Ammon's horn (tissue), 1 donor: ENCODE measurements at regions not wholly inside any gene's neighbourhood (a gene's known extent, or its start where the extent isn't known, plus 50 kb on each side); places are given as distances from the start of the nearest gene placed in this dataset.

Experiments used
- DNase-seq: peaks from one replicate; pipeline ENCODE4 v3.0.0-alpha.2; 2016; ENCODE audit warnings: low spot score

GRCh38 chr1:216983823-216984222 is 260.6 kb upstream of the ESRRG start:
- DNase-seq, result no peak

- DNase-seq, result no peak
These were observed 238.3 kb upstream of the ESRRG start for GRCh38 chr1:216961516-216961915.

DNA sequence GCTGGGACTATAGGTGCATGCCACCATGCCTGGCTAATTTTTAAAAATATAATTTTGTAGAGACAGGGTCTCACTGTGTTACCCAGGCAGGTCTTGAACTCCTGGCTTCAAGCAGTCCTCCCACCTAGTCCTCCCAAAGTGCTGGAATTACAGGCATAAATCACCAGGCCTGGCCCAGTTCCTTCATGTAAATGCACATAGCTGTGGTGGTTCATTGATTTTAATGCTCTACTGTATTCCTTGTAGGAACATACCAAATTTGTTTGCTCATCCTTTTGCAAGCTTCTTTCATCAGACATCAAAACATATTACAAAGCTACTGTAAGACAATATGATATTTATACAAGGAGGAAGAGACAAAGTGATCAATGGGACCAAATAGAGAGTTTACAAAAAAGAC is 237.5 kb upstream of the ESRRG start:
- no peak for DNase-seq

GRCh38 chr1:216958569-216958968 is 235.3 kb upstream of the ESRRG start:
- no peak for DNase-seq

GRCh38 chr1:216953495-216953894 is 230.3 kb upstream of the ESRRG start:
- no peak for DNase-seq

DNA sequence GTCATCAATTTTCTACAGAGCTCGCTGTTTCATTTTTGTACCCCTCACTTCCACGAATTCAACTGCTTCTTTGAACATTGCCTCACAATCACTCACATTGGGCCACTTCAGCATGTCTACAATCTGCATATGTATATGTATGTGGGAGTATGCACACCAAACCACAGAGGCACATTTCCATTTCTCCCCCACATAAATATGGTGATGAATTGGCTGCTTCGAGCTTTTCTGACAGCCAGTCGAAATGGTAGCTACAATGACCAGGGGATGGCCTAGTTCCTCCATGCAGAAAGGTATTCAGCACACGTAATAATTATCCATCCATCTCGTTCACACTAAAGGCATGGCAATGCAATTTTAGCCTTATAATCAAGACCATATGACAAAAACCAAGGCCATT is 229.6 kb upstream of the ESRRG start:
- no peak for DNase-seq

GRCh38 chr1:216945538-216946080 is 222.4 kb upstream of the ESRRG start:
- peak; percentile 40 for DNase-seq

GRCh38 chr1:216944864-216945510 is 221.8 kb upstream of the ESRRG start:
- no peak for DNase-seq

GRCh38 chr1:216937491-216937890 is 214.3 kb upstream of the ESRRG start:
- DNase-seq, result no peak

DNA sequence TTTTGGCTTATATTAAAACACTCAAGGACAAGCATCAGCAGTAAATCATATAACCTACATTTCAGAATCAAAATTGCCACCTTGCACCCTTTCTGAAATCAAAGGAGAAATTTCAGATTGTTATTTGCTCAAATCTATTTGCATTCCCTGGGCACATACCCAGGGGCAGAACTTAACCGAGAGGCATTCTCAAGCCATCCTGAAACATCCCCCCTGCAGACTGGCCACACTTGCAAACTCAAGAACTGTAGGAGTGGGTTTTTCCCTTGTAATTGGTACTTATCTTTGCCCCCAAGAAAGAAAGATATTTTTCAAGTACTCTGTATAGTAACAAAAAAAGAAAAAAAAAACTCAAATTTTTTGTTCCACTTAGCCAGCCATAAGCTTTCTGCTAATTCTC is 213.6 kb upstream of the ESRRG start:
- DNase-seq, result no peak

- DNase-seq, result no peak
These were observed 212.7 kb upstream of the ESRRG start for GRCh38 chr1:216935901-216936300.

DNA sequence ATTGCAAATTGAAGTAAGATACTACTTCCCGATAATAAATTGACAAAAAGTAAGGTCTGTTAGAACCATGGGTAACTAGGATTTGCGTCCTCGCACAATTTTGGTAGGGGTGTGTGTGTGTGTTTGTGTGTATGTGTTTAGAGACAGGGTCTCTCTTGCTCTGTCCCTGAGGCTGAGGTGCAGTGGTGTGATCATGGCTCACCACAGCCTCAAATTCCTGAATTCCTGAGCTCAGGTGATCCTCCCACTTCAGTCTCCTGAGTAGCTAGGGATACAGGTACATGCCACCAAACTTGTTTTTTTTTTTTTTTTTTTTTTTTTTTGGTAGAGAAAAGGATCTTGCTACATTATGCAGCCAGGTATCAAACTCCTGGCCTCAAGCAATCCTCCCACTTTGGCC is 209.2 kb upstream of the ESRRG start:
- no peak for DNase-seq

DNA sequence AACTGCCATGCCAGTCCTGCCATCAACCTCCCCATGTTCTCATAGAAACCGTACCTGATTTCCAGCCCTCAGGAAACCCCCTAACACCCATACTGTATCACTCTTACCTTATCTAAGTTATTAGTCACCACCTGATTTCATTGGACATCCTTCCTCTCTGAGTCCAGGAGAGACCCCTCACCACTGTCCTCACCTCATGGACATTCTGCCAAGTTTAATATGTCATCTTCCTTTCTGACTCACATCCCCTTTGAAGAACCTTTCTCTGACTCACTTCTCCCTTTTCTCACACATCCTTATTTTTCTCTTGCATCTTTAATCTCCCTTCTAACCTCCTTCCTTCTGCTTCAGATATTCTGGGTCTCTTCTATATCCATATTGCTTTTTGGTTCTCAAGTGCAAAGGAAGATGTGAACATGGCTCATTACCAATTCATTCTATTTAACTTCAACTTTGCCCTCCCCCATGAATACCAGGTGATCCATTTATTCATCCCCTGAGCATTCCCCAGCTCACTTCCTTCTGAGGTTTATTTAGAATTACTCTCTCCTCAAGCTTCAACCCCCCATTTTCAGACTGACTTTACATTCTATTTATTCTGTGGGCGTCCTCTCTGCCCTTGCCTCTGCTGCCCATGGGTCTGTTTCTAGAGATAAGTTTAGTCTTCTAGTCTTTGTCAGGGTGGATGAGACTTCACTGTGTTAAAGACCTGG is 206.8 kb upstream of the ESRRG start:
- no peak for DNase-seq

DNA sequence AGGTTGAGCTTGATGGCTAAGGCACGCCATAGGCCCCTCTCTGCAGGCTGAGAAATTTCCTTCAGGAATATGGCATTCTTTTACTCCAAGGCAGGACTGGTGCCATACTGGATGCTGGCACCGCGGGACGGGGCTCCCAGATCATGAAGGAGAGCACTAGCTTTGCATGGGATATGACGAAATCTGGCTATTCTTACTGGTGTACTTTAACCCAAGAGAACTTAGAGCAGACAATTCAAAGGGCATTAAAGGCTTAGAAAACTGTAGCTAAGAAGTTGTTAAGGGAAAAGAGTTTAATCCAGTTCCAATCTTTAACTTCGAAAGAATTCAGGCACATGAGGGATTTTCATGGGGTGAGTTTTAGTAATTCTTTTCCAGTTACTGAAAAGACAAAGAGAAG is 204.4 kb upstream of the ESRRG start:
- DNase-seq, result no peak

DNA sequence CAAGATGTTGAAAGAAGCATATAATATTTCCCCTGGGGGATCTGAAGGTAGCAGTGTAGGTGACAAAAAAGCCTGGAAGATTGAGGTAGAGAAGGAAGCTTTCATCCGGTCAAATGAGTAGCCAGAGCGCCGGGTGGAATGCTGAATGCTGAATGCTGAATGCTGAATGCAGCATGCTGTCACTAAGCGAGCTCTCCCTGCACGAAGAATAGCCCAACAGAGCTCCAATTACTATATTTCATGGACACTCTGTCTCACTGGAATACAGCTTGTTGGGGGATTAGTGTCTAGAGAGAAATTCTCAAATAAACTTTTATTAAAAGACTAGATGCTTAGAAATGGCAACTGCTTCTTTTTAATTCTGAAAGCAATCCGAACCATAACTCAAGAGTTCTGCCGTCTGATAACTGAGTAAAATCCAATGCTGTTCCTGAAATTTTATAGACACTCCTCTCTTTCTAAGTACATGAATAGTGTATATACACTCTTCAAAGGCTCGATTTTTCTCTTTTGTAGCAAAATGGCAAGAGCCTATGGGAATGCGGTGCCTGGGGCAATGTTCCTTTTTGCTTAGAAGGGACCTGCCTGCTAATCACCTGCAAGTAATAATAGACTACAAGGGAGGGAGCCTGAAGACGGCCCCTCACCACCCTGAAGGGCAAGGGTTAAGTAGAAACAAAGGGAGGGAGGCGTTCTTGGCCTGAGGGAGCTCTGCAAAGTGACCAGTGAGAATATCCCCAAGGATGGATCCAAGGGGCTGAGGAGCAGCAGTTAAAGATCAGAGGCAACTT is 203.7 kb upstream of the ESRRG start:
- peak; percentile 48 for DNase-seq

DNA sequence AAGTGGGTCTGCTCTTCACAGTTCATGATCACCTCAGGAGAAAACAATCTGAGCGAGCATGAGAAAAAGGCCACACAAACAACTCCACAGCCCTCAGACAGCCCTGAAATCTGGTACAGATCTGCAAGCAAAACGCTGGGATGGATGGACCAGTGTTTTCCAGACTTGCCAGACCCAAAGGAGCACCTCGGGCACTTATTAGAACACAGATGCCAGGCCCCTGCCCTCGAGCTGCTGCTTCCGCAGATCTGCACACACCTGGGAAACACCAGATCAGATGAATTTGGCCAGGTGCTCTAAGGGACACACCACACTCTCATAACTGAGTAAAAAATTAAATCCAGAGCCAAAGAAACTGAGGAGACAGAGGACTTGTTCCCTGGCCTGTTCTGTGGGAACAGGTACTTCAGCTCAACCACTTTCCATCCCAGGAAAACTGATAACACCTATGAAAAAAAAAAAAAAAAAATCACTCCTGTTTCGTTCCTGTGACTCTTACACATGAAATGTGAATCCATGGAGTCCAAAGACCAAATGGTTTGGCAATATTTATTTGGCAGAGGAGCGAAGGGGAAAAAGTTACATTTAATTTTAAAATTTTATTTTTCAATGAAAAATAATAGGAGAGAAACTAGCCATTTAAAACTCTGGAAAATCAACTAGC is 202.9 kb upstream of the ESRRG start:
- DNase-seq, result no peak

DNA sequence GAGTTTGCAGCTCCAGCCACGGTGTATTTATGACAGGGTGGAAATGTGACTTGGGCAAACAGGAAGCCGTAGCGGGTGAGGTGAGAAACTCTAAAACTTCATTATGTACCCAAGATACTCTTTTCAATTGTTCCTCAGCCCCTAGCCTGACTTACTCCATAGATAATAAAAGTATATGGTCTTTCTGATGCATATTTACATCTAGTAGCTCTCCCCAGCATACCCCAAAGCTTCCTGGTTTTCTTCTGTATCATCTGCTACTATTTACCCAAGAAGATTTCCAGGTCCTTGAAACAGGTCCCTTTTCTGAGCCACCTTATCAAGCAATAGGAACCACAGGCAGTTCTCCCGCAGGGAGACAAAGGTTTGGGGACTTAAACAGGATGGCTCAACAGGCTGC is 201.5 kb upstream of the ESRRG start:
- DNase-seq, result no peak

DNA sequence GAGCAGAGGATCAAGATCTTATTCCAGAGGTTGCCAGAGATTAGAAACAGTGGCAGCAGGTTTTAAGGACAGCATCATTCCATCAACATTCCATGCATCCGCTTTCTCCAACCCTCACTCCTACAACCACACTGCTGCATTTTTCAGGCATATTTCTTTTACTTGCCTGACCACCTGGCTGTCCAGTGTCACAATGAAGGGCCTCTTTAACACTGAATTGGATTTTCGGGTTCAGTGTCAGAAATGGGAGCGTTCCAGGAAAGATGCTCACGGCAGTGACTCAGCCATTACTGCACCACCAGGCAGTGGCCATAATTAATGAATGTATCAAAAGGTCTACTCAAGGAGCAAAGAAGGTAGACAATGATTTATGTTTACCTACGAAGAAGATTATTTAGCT is 200.4 kb upstream of the ESRRG start:
- no peak for DNase-seq

- no peak for DNase-seq
These were observed 199.2 kb upstream of the ESRRG start for GRCh38 chr1:216922406-216922805.

- no peak for DNase-seq
These were observed 198.6 kb upstream of the ESRRG start for GRCh38 chr1:216921866-216922265.

- no peak for DNase-seq
These were observed 196.1 kb upstream of the ESRRG start for GRCh38 chr1:216919060-216919970.
